ENCODE measurements at regions not wholly inside any gene's neighbourhood (a gene's known extent, or its start where the extent isn't known, plus 50 kb on each side); places are given as distances from the start of the nearest gene placed in this dataset.

DNA sequence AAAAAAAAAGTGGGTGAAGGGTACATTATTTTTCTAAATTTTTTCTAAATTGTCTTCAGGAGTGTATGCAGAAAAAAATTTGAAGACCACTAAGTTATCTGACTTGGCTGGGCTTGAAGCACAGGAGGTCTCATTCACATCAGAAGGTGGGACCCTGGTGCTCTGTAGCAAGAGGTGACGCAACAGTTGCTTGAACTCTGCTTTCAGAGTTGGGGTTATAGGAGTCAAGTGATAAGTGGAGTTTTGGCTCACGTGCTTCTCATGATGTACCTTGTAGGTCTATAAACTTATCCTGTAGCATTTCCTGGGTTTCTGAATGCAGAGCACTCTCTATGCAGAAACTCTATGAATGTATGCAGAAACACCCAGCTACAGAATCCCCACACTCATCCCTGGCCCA is 58.5 kb upstream of the FOXC1 start:
- Histone ChIP-seq H3K4me1 (no peaks in the 10 kb centered on the region), H3K36me3 (peaks cover 5% of the 10 kb centered on the region), H3K4me3 (no peak overlapping the region), H3K9me3 (no peaks in the 10 kb centered on the region), H3K27ac (no peak overlapping the region), H3K27me3 (ENCODE audit: low read depth) (peaks cover 6% of the 10 kb centered on the region)
- ATAC-seq (no peak), DNase-seq (no peak)
- intact Hi-C loops (cut with DNase I), result no loop called here
- TF ChIP-seq, protein P1, sequence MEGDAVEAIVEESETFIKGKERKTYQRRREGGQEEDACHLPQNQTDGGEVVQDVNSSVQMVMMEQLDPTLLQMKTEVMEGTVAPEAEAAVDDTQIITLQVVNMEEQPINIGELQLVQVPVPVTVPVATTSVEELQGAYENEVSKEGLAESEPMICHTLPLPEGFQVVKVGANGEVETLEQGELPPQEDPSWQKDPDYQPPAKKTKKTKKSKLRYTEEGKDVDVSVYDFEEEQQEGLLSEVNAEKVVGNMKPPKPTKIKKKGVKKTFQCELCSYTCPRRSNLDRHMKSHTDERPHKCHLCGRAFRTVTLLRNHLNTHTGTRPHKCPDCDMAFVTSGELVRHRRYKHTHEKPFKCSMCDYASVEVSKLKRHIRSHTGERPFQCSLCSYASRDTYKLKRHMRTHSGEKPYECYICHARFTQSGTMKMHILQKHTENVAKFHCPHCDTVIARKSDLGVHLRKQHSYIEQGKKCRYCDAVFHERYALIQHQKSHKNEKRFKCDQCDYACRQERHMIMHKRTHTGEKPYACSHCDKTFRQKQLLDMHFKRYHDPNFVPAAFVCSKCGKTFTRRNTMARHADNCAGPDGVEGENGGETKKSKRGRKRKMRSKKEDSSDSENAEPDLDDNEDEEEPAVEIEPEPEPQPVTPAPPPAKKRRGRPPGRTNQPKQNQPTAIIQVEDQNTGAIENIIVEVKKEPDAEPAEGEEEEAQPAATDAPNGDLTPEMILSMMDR (IDR thresholded peaks at IDR 0.05), result no peak

- TF ChIP-seq, protein P1 (IDR thresholded peaks at IDR 0.05), result peak; percentile 12
- H3K27ac ChIP-seq, result no peak overlapping the region
- H3K4me3 ChIP-seq, result no peak overlapping the region
- DNase-seq, result no peak
- H3K36me3 ChIP-seq, result peaks cover 5% of the 10 kb centered on the region
- H3K4me1 ChIP-seq, result no peaks in the 10 kb centered on the region
- peak; percentile 67 to 77 for ATAC-seq
- no peaks in the 10 kb centered on the region for H3K9me3 ChIP-seq
- H3K27me3 ChIP-seq (ENCODE audit: low read depth), result peaks cover 6% of the 10 kb centered on the region
- intact Hi-C loops (cut with DNase I), result no loop called here
Observed at GRCh38 chr6:1552296-1552761, 57.4 kb upstream of the FOXC1 start.

DNA sequence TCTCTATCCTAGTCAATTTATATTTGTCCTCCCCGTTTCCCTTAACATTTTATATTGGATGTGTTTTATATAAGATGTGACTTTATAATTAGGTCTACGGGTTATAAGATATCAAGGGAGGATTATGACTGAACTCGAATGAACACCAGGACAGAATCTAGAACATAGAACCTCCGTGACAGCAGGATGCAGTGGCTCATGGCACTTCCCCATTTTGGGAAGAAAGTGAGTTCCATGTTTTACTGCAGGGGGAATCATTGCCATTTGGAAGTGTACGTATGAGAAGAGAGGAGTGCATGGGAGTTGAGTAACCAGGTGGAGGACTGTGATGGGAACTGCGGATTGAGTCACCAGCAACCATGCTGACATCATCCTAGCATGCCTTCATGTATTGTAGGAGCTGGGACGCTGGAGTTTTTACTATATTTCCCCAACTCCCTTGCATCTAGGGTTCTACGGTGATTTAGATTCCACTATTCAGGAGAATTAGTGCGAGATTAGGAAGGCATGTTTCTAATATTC is 56.1 kb upstream of the FOXC1 start:
- H3K4me1 ChIP-seq, result no peaks in the 10 kb centered on the region
- TF ChIP-seq, protein P1 (IDR thresholded peaks at IDR 0.05), result no peak
- intact Hi-C loops (cut with DNase I), result no loop called here
- no peaks in the 10 kb centered on the region for H3K9me3 ChIP-seq
- ATAC-seq (no peak), DNase-seq (no peak)
- no peaks in the 10 kb centered on the region for H3K36me3 ChIP-seq
- H3K27me3 ChIP-seq (ENCODE audit: low read depth), result peaks cover 6% of the 10 kb centered on the region
- H3K27ac ChIP-seq, result no peak overlapping the region
- no peak overlapping the region for H3K4me3 ChIP-seq

DNA sequence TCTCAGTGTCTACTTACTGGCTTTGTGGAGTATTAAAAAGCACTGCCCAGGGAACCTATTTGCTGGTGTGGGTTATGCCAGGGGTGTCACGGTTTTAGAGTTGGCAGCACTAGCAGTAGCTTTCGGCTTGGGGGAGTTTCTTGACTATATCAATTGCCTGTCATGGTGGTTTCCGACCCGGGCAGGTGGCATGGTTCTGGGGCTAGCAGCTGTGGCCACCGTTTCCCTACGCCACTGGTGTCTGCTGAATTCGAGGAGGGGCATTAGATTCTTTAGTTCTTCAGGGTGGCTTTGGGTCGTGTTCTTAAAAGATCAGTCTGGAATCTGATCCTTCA is 55.6 kb upstream of the FOXC1 start:
- Histone ChIP-seq H3K27ac (no peak overlapping the region), H3K27me3 (ENCODE audit: low read depth) (peaks cover 6% of the 10 kb centered on the region), H3K4me3 (peak overlapping the region; percentile 57), H3K9me3 (no peaks in the 10 kb centered on the region), H3K36me3 (no peaks in the 10 kb centered on the region), H3K4me1 (no peaks in the 10 kb centered on the region)
- ATAC-seq (no peak), DNase-seq (no peak)
- TF ChIP-seq, protein P1 (IDR thresholded peaks at IDR 0.05), result no peak
- intact Hi-C loops (cut with DNase I), result no loop called here

GRCh38 chr6:1554476-1555310 is 55.0 kb upstream of the FOXC1 start:
- no peaks in the 10 kb centered on the region for H3K4me1 ChIP-seq
- TF ChIP-seq, protein P1 (IDR thresholded peaks at IDR 0.05), result peak; percentile 81
- intact Hi-C loops (cut with DNase I), result no loop called here
- H3K27ac ChIP-seq, result peak overlapping the region; percentile 68
- H3K4me3 ChIP-seq, result peak overlapping the region; percentile 57
- H3K36me3 ChIP-seq, result no peaks in the 10 kb centered on the region
- no peaks in the 10 kb centered on the region for H3K9me3 ChIP-seq
- peak; percentile 90 to 93 for ATAC-seq
- peaks cover 6% of the 10 kb centered on the region for H3K27me3 ChIP-seq (ENCODE audit: low read depth)
- DNase-seq, result peak; percentile 79
